Fibroblast of lung (primary cell): ENCODE measurements at regions not wholly inside any gene's neighbourhood (a gene's known extent, or its start where the extent isn't known, plus 50 kb on each side); places are given as distances from the start of the nearest gene placed in this dataset.

ENCODE experiments used
- CTCF ChIP-seq, 2 donors: IDR thresholded peaks in 1 of 2; conservative IDR thresholded peaks in 1 of 2; 1 replicate in 1 of 2; 2 replicates in 1 of 2; pipeline ENCODE4 v1.5.1; 2011 to 2012; ENCODE audit warnings: low read length in 2 of 2, control low read depth in 1 of 2, inconsistent platforms in 1 of 2, low read depth in 1 of 2, mild to moderate bottlenecking in 1 of 2
- EZH2 ChIP-seq: IDR thresholded peaks from 2 replicates; pipeline ENCODE4 v1.5.1; 2012; ENCODE audit warnings: low read length, control low read depth, mild to moderate bottlenecking; ENCODE audit errors: missing control alignments

GRCh38 chr5:164214698-164215097, 709.3 kb downstream of the MAT2B start:
- no peak for TF ChIP-seq EZH2
- TF ChIP-seq CTCF (conservative IDR thresholded peaks at IDR 0.05 in 1 of 2, IDR thresholded peaks at IDR 0.05 in 1 of 2; ENCODE audit: low read depth in 1 of 2, low read length in 2 of 2) = no peak
